Mucosa of descending colon (tissue), 3 donors: ENCODE measurements at regions not wholly inside any gene's neighbourhood (a gene's known extent, or its start where the extent isn't known, plus 50 kb on each side); places are given as distances from the start of the nearest gene placed in this dataset.

Experiments
- ATAC-seq: fragments of 200-7000 bp; cut with Tn5 transposase; one replicate; pipeline ENCODE4 v1.9.1; 2020; ENCODE audit warnings: mild to moderate bottlenecking, moderate library complexity
- DNase-seq, 3 donors: peaks; one replicate each; pipeline ENCODE4 v3.0.0-alpha.2; 2020
- H3K36me3 ChIP-seq: fragments of 200-600 bp; one replicate; pipeline ENCODE4 v1.8.0; 2021; ENCODE audit warnings: low read depth, mild to moderate bottlenecking
- H3K4me1 ChIP-seq: fragments of 200-600 bp; one replicate; pipeline ENCODE4 v1.8.0; 2021; ENCODE audit warnings: low read depth, mild to moderate bottlenecking
- H3K4me3 ChIP-seq: fragments of 200-600 bp; one replicate; pipeline ENCODE4 v1.8.0; 2021; ENCODE audit warnings: mild to moderate bottlenecking
- H3K9me3 ChIP-seq: fragments of 200-600 bp; one replicate; pipeline ENCODE4 v1.8.0; 2021; ENCODE audit warnings: mild to moderate bottlenecking
- intact Hi-C, 2 donors: fragments of 100-400 bp; cut with DNase I in 1 of 2; cut with micrococcal nuclease in 1 of 2; formaldehyde crosslinking; loops; one replicate each; pipeline versions ENCODE4 v1.11.0 to v1.11.1; 2022; cut with DNase I, micrococcal nuclease
- TF ChIP-seq, protein P1 (sequence below): fragments of 200-600 bp; IDR thresholded peaks from one replicate; pipeline ENCODE4 v1.8.0; 2022; ENCODE audit warnings: antibody characterized with exemption, mild to moderate bottlenecking
- donor health status: DM: no; HTN: no; CAD: no; lungs with moderate emphysema.
- donor health status: DM: no; HTN: no; CAD: no.
- donor health status: DM: no; HTN: yes; CAD: no.

DNA sequence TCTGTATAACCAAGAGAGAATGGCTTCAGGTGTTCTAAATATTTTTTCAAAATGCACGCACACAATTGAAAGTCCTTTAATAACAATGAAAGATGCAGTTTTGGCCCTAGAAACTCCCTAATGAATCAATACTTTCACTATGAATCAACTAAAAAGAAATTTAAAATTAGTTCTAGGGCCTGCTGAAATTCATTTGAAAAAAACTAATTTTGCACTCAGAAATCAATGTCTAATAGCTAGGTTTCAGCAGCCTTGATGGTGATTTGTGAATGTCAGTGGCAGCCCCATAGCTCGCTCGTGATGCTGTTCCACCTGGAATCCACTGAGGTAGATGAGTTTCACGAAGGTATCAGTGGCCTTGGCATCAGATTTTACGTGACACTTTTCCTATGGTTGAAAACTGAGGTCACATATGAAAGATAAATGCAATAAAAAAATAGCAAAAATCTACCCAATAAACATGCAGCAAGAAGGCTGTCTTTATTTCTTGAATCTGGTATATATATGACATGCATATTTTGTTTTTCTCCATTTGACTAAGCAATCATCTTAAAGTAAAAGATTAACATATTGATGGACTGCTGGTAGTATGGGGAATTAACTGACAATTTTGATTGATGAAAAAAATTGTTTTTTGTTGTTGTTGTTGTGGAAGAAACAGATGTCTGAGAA, 141.0 kb downstream of the AKAP11 start:
- DNase-seq (no peak), ATAC-seq (no peak)
- Histone ChIP-seq H3K36me3 (no peaks in the 10 kb centered on the region), H3K9me3 (no peaks in the 10 kb centered on the region), H3K4me3 (no peak overlapping the region), H3K4me1 (no peaks in the 10 kb centered on the region)
- TF ChIP-seq, protein P1, sequence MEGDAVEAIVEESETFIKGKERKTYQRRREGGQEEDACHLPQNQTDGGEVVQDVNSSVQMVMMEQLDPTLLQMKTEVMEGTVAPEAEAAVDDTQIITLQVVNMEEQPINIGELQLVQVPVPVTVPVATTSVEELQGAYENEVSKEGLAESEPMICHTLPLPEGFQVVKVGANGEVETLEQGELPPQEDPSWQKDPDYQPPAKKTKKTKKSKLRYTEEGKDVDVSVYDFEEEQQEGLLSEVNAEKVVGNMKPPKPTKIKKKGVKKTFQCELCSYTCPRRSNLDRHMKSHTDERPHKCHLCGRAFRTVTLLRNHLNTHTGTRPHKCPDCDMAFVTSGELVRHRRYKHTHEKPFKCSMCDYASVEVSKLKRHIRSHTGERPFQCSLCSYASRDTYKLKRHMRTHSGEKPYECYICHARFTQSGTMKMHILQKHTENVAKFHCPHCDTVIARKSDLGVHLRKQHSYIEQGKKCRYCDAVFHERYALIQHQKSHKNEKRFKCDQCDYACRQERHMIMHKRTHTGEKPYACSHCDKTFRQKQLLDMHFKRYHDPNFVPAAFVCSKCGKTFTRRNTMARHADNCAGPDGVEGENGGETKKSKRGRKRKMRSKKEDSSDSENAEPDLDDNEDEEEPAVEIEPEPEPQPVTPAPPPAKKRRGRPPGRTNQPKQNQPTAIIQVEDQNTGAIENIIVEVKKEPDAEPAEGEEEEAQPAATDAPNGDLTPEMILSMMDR = no peak
- intact Hi-C loops = no loop called here

DNA sequence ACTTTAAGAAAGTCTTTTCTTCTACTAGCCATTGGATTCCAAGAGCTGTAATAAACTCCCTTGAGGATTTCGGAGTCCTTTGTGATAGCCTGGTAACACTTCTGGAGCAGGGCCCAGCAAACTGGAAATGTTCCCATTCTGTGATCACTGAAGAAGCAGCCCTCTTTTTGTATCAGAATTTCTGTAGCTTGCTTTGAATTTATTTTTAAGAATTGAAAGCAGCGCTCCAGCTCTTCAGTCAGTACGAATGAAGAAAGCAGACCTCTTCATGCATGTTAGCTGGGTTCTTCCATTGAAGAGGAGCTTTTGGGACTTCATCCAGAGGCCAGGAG, 141.5 kb downstream of the AKAP11 start:
- TF ChIP-seq, protein P1 = no peak
- Histone ChIP-seq H3K4me3 (no peak overlapping the region), H3K36me3 (no peaks in the 10 kb centered on the region), H3K4me1 (no peaks in the 10 kb centered on the region), H3K9me3 (no peaks in the 10 kb centered on the region)
- no peak for ATAC-seq
- DNase-seq = no peak
- intact Hi-C loops = no loop called here

DNA sequence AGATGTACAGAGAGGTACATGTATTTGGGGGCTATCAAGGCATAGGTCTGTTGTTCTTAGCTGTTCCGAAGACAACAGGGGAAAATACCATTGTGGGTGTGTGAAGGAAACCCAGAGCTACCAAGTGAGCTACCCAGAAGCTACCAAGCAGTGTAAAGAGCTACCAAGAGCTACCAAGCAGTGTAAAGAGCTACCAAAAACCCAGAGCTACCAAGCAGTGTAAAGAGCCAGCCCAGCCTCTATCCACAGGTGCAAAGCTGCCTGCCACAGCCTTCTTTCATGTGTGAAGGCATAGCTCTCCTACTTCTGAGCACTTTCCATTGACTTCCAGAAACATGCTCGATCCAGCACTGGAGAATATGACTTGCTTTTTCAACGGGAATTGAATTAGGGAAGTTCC, 145.7 kb downstream of the AKAP11 start:
- intact Hi-C loops = no loop called here
- no peaks in the 10 kb centered on the region for H3K36me3 ChIP-seq
- DNase-seq (no peak), ATAC-seq (no peak)
- no peaks in the 10 kb centered on the region for H3K4me1 ChIP-seq
- TF ChIP-seq, protein P1 = no peak
- H3K4me3 ChIP-seq = no peak overlapping the region
- no peaks in the 10 kb centered on the region for H3K9me3 ChIP-seq

DNA sequence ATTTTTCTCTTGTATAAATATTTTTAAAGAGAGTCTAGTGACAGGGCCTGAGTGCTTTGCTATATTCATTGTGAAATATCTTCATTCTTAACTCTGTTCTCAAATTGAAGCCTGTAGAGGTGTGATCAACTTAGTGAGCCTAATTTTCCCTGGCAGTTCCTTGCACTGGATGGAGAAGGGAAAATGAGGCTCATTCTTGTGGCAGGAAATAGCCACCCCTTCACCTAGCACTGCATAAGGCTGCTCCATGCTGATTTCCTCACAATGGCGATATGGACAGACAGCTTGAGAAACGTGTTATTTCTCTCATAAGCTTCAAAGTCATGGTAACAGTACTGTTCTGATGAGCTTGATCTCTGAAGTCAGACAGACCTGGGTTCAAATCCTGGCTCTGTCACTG, 146.2 kb downstream of the AKAP11 start:
- TF ChIP-seq, protein P1 = no peak
- intact Hi-C loops = no loop called here
- ATAC-seq = no peak

DNA sequence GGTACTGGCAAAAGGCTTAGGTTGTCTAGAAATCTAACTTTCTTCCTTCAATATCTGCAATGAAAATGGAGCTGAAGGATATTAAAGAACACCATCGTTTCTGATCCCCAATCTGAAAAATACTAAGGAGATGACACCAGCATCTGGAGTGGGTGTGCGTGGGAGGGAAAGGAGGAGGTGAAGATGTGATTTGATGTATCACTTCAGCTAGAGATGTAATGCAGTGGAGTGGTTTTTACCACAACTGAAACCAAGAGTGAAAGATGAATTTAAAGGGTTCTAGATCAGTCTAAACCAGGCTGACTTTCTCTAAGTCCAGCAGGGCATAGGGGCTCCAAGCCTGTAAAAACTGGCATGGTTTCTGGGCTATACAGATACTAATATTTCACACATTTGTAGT, 148.4 kb downstream of the AKAP11 start:
- no peaks in the 10 kb centered on the region for H3K36me3 ChIP-seq
- DNase-seq (no peak), ATAC-seq (no peak)
- TF ChIP-seq, protein P1 = no peak
- H3K4me3 ChIP-seq = no peak overlapping the region
- no peaks in the 10 kb centered on the region for H3K4me1 ChIP-seq
- intact Hi-C loops = no loop called here
- H3K9me3 ChIP-seq = no peaks in the 10 kb centered on the region

More for the DNA sequence above, 146.2 kb downstream of the AKAP11 start:
- no peak overlapping the region for H3K4me3 ChIP-seq
- DNase-seq = no peak
- no peaks in the 10 kb centered on the region for H3K36me3 ChIP-seq
- no peaks in the 10 kb centered on the region for H3K4me1 ChIP-seq
- H3K9me3 ChIP-seq = no peaks in the 10 kb centered on the region

DNA sequence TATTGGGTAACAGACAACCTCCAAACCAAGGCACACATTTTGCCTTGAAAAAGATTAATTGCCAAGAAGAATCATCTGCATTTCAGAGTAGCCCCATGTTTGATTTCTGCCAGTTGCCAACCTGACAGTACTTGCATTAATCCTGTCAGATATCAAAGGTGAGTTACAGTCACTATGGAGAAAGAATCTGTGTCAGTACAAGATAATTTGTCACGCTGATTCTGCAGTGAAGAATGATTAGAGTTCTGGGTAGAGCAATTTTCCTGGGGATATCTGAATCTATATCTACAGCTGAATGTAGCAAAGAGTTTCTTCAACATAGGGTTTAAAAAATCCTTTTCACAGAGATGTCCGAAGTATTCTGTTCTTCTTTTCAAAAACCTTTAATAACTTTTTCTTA, 150.7 kb downstream of the AKAP11 start:
- intact Hi-C loops = no loop called here

More for the DNA sequence above, 150.7 kb downstream of the AKAP11 start:
- Histone ChIP-seq H3K4me3 (no peak overlapping the region), H3K36me3 (no peaks in the 10 kb centered on the region), H3K9me3 (no peaks in the 10 kb centered on the region), H3K4me1 (no peaks in the 10 kb centered on the region)
- TF ChIP-seq, protein P1 = no peak
- DNase-seq (no peak), ATAC-seq (no peak)
